WTC11 (cell line): ENCODE measurements at regions not wholly inside any gene's neighbourhood (a gene's known extent, or its start where the extent isn't known, plus 50 kb on each side); places are given as distances from the start of the nearest gene placed in this dataset.

Experiments
- ATAC-seq: fragments of 200-7000 bp; cut with Tn5 transposase; 2 replicates; pipeline ENCODE4 v1.10.0; 2021; ENCODE audit warnings: mild to moderate bottlenecking, moderate library complexity
- CTCF ChIA-PET: fragments of 300-600 bp; sonication (Branson Sonifier 250); formaldehyde crosslinking; loops from one replicate; lab custom pipeline; 2021; ENCODE audit warnings: antibody characterized with exemption; lab: Charles Lee
- POLR2A ChIA-PET: fragments of 350-600 bp; sonication (Branson Sonifier 250); formaldehyde crosslinking; loops from one replicate; lab custom pipeline; 2021; ENCODE audit warnings: antibody characterized with exemption; lab: Charles Lee
- DNase-seq: peaks from one replicate; pipeline ENCODE4 v3.0.0; 2021; ENCODE audit warnings: low spot score
- H3K27ac Mint-ChIP-seq: 2 replicates; pipeline ENCODE4 v1.8.0; 2021; ENCODE audit warnings: mixed read lengths
- H3K27me3 Mint-ChIP-seq: 2 replicates; pipeline ENCODE4 v1.8.0; 2021; ENCODE audit warnings: low read depth, mild to moderate bottlenecking, moderate library complexity, mixed read lengths
- H3K36me3 Mint-ChIP-seq: 2 replicates; pipeline ENCODE4 v1.8.0; 2021; ENCODE audit warnings: mixed read lengths
- H3K4me1 Mint-ChIP-seq: 2 replicates; pipeline ENCODE4 v1.8.0; 2022; ENCODE audit warnings: mixed read lengths
- H3K4me3 Mint-ChIP-seq: 2 replicates; pipeline ENCODE4 v1.8.0; 2021; ENCODE audit warnings: mild to moderate bottlenecking, moderate library complexity, mixed read lengths
- H3K9me3 Mint-ChIP-seq: 2 replicates; pipeline ENCODE4 v1.8.0; 2021; ENCODE audit warnings: mixed read lengths
- ARID4B ChIP-seq: sonication (generic); formaldehyde crosslinking; IDR thresholded peaks from 2 replicates; pipeline ENCODE4 v1.8.0; 2023; ENCODE audit warnings: missing genetic modification reagents, mild to moderate bottlenecking, borderline replicate concordance
- ATF1 ChIP-seq: sonication (generic); formaldehyde crosslinking; IDR thresholded peaks from 2 replicates; pipeline ENCODE4 v1.8.1; 2023; ENCODE audit warnings: mild to moderate bottlenecking, moderate library complexity, missing genetic modification reagents
- ELF4 ChIP-seq: sonication (generic); formaldehyde crosslinking; IDR thresholded peaks from 2 replicates; pipeline ENCODE4 v1.8.1; 2022; ENCODE audit warnings: low read depth, mild to moderate bottlenecking, moderate library complexity, missing genetic modification reagents
- EMX1 ChIP-seq: fragments of 250-450 bp; sonication (Bioruptor Pico); IDR thresholded peaks from 2 replicates; pipeline ENCODE4 v1.8.0; 2021; ENCODE audit warnings: mild to moderate bottlenecking
- FOXK1 ChIP-seq: sonication (generic); formaldehyde crosslinking; IDR thresholded peaks from 2 replicates; pipeline ENCODE4 v1.8.0; 2022; ENCODE audit warnings: mild to moderate bottlenecking, moderate library complexity, missing genetic modification reagents
- GABPB1 ChIP-seq: sonication (generic); formaldehyde crosslinking; IDR thresholded peaks from 2 replicates; pipeline ENCODE4 v1.8.1; 2023; ENCODE audit warnings: mild to moderate bottlenecking, missing genetic modification reagents
- SMAD4 ChIP-seq: sonication (generic); formaldehyde crosslinking; IDR thresholded peaks from 2 replicates; pipeline ENCODE4 v1.8.0; 2022; ENCODE audit warnings: mild to moderate bottlenecking, missing genetic modification reagents
- TEAD4 ChIP-seq: sonication (generic); formaldehyde crosslinking; IDR thresholded peaks from 2 replicates; pipeline ENCODE4 v1.8.0; 2022; ENCODE audit warnings: mild to moderate bottlenecking, missing genetic modification reagents
- TP53 ChIP-seq: sonication (generic); formaldehyde crosslinking; IDR thresholded peaks from 2 replicates; pipeline ENCODE4 v1.8.1; 2023; ENCODE audit warnings: mild to moderate bottlenecking, missing genetic modification reagents
- ZNF138 ChIP-seq: sonication (generic); formaldehyde crosslinking; conservative IDR thresholded peaks from 2 replicates; pipeline ENCODE4 v1.8.1; 2022; ENCODE audit warnings: mild to moderate bottlenecking, moderate library complexity, missing genetic modification reagents
- ZNF219 ChIP-seq: sonication (generic); formaldehyde crosslinking; IDR thresholded peaks from 2 replicates; pipeline ENCODE4 v1.8.0; 2023; ENCODE audit warnings: missing genetic modification reagents, mild to moderate bottlenecking, borderline replicate concordance
- ZNF232 ChIP-seq: sonication (generic); formaldehyde crosslinking; IDR thresholded peaks from 2 replicates; pipeline ENCODE4 v1.8.0; 2022; ENCODE audit warnings: mild to moderate bottlenecking, missing genetic modification reagents
- ZNF396 ChIP-seq: fragments of 250-450 bp; sonication (Bioruptor Pico); IDR thresholded peaks from 2 replicates; pipeline ENCODE4 v1.8.0; 2021; ENCODE audit warnings: mild to moderate bottlenecking, moderate library complexity, borderline replicate concordance
- TF ChIP-seq, protein P1 (sequence below): fragments of 250-450 bp; sonication (Bioruptor Pico); IDR thresholded peaks from 2 replicates; pipeline ENCODE4 v2.1.2; 2022; ENCODE audit warnings: mild to moderate bottlenecking, moderate library complexity
- TF ChIP-seq, protein P2 (sequence below): fragments of 250-450 bp; sonication (Bioruptor Pico); IDR thresholded peaks from 2 replicates; pipeline ENCODE4 v1.9.0; 2021; ENCODE audit warnings: mild to moderate bottlenecking
- TF ChIP-seq, protein P3 (sequence below): sonication (generic); formaldehyde crosslinking; IDR thresholded peaks from 2 replicates; pipeline ENCODE4 v1.8.0; 2023; ENCODE audit warnings: missing genetic modification reagents
- TF ChIP-seq, protein P4 (sequence below): fragments of 250-450 bp; sonication (Bioruptor Pico); IDR thresholded peaks from 2 replicates; pipeline ENCODE4 v1.9.0; 2021; ENCODE audit warnings: mild to moderate bottlenecking, borderline replicate concordance

DNA sequence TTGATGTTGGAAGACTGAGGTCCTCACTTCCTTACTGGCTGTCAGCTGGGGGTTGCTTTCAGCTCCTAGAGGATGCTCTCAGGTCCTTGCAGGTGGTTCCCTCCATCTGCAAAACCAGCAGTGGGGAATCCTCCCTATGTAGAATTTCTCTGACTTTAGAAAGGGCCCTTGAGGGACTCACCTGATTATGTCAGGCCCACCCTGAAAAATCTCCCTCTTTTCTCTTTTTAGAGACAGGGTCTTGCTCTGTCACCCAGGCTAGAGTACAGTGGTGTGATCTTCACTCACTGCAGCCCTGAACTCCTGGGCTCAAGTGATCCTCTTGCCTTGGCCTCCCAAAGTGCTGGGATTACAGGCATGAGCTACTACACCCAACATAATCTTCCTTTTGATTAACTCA lies 102.9 kb upstream of the MCHR2 start:
- no peak for TF ChIP-seq ZNF232 (CRISPR knock-in tag)
- TF ChIP-seq ZNF219 (CRISPR knock-in tag), result no peak
- TF ChIP-seq ZNF138 (CRISPR knock-in tag), result no peak
- no peak for TF ChIP-seq SMAD4 (CRISPR knock-in tag)
- TF ChIP-seq ZNF396 (CRISPR knock-in tag), result no peak
- TF ChIP-seq, protein P1, sequence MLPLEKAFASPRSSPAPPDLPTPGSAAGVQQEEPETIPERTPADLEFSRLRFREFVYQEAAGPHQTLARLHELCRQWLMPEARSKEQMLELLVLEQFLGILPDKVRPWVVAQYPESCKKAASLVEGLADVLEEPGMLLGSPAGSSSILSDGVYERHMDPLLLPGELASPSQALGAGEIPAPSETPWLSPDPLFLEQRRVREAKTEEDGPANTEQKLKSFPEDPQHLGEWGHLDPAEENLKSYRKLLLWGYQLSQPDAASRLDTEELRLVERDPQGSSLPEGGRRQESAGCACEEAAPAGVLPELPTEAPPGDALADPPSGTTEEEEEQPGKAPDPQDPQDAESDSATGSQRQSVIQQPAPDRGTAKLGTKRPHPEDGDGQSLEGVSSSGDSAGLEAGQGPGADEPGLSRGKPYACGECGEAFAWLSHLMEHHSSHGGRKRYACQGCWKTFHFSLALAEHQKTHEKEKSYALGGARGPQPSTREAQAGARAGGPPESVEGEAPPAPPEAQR, result no peak
- TF ChIP-seq, protein P2, sequence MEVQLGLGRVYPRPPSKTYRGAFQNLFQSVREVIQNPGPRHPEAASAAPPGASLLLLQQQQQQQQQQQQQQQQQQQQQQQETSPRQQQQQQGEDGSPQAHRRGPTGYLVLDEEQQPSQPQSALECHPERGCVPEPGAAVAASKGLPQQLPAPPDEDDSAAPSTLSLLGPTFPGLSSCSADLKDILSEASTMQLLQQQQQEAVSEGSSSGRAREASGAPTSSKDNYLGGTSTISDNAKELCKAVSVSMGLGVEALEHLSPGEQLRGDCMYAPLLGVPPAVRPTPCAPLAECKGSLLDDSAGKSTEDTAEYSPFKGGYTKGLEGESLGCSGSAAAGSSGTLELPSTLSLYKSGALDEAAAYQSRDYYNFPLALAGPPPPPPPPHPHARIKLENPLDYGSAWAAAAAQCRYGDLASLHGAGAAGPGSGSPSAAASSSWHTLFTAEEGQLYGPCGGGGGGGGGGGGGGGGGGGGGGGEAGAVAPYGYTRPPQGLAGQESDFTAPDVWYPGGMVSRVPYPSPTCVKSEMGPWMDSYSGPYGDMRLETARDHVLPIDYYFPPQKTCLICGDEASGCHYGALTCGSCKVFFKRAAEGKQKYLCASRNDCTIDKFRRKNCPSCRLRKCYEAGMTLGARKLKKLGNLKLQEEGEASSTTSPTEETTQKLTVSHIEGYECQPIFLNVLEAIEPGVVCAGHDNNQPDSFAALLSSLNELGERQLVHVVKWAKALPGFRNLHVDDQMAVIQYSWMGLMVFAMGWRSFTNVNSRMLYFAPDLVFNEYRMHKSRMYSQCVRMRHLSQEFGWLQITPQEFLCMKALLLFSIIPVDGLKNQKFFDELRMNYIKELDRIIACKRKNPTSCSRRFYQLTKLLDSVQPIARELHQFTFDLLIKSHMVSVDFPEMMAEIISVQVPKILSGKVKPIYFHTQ (CRISPR knock-in tag), result no peak
- no peak for TF ChIP-seq TP53 (CRISPR knock-in tag)
- no peak for TF ChIP-seq ELF4
- TF ChIP-seq EMX1, result no peak
- no peak for TF ChIP-seq TEAD4 (CRISPR knock-in tag)
- TF ChIP-seq, protein P3, sequence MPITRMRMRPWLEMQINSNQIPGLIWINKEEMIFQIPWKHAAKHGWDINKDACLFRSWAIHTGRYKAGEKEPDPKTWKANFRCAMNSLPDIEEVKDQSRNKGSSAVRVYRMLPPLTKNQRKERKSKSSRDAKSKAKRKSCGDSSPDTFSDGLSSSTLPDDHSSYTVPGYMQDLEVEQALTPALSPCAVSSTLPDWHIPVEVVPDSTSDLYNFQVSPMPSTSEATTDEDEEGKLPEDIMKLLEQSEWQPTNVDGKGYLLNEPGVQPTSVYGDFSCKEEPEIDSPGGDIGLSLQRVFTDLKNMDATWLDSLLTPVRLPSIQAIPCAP (CRISPR knock-in tag), result no peak
- TF ChIP-seq, protein P4, sequence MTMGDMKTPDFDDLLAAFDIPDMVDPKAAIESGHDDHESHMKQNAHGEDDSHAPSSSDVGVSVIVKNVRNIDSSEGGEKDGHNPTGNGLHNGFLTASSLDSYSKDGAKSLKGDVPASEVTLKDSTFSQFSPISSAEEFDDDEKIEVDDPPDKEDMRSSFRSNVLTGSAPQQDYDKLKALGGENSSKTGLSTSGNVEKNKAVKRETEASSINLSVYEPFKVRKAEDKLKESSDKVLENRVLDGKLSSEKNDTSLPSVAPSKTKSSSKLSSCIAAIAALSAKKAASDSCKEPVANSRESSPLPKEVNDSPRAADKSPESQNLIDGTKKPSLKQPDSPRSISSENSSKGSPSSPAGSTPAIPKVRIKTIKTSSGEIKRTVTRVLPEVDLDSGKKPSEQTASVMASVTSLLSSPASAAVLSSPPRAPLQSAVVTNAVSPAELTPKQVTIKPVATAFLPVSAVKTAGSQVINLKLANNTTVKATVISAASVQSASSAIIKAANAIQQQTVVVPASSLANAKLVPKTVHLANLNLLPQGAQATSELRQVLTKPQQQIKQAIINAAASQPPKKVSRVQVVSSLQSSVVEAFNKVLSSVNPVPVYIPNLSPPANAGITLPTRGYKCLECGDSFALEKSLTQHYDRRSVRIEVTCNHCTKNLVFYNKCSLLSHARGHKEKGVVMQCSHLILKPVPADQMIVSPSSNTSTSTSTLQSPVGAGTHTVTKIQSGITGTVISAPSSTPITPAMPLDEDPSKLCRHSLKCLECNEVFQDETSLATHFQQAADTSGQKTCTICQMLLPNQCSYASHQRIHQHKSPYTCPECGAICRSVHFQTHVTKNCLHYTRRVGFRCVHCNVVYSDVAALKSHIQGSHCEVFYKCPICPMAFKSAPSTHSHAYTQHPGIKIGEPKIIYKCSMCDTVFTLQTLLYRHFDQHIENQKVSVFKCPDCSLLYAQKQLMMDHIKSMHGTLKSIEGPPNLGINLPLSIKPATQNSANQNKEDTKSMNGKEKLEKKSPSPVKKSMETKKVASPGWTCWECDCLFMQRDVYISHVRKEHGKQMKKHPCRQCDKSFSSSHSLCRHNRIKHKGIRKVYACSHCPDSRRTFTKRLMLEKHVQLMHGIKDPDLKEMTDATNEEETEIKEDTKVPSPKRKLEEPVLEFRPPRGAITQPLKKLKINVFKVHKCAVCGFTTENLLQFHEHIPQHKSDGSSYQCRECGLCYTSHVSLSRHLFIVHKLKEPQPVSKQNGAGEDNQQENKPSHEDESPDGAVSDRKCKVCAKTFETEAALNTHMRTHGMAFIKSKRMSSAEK, result no peak
- no peak for TF ChIP-seq ATF1 (CRISPR knock-in tag)
- no peak for TF ChIP-seq GABPB1 (CRISPR knock-in tag)
- TF ChIP-seq FOXK1, result no peak
- no peak for TF ChIP-seq ARID4B
- DNase-seq, result no peak
- Mint-ChIP-seq H3K27ac (no peak overlapping the region), H3K4me1 (peaks cover 4% of the 10 kb centered on the region), H3K9me3 (no peaks in the 10 kb centered on the region), H3K27me3 (no peaks in the 10 kb centered on the region), H3K4me3 (no peak overlapping the region), H3K36me3 (no peaks in the 10 kb centered on the region)
- CTCF ChIA-PET, result interaction anchor here (1.1 to 6.3 kb wide), 5 partner anchors 10 to 229 kb away, joined by 3 to 52 read pairs (median 10); no protein-coding TSS in a partner anchor
- POLR2A ChIA-PET, result no interaction called here
- no peak for ATAC-seq
